Erythroblast (primary cell): ENCODE measurements at regions not wholly inside any gene's neighbourhood (a gene's known extent, or its start where the extent isn't known, plus 50 kb on each side); places are given as distances from the start of the nearest gene placed in this dataset.
"Not testable (repeated sequence)": the region's sequence is repeated elsewhere in the genome, so short reads cannot be mapped to it uniquely, and the experiment has no call there.

Source experiments
- GATA1 ChIP-seq: IDR thresholded peaks from 2 replicates; pipeline ENCODE4 v1.6.1; 2011; ENCODE audit warnings: low read depth, mild to moderate bottlenecking, control low read depth, low read length, moderate library complexity
- POLR2A ChIP-seq: IDR thresholded peaks from 2 replicates; pipeline ENCODE4 v1.6.1; 2011; ENCODE audit warnings: mild to moderate bottlenecking, low read length

DNA sequence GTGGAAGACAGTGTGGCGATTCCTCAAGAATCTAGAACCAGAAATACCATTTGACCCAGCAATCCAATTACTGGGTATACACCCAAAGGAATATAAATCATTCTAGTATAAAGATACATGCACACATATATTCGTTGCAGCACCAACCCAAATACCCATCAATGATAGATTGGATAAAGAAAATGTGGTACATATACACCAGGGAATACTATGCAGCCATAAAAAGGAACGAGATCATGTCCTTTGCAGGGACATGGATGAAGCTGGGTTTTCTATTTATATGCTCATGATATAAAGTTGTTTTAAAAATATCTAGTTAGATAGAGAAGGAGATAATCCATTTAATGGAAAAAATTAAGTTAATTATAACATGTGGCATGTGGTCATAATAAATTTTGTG lies 186.5 kb downstream of the HS3ST3A1 start:
- TF ChIP-seq POLR2A, GATA1: not testable (repeated sequence)
